Activated CD4-positive, alpha-beta T cell treated with anti-CD3 and anti-CD28 coated beads, Interleukin-2, amount 50 U/mL, for 1 hour (primary cell): ENCODE measurements at regions not wholly inside any gene's neighbourhood (a gene's known extent, or its start where the extent isn't known, plus 50 kb on each side); places are given as distances from the start of the nearest gene placed in this dataset.
"Not testable (repeated sequence)": the region's sequence is repeated elsewhere in the genome, so short reads cannot be mapped to it uniquely, and the experiment has no call there.

Experiments
- DNase-seq: peaks from one replicate; pipeline ENCODE4 v3.0.0-alpha.2; 2020

DNA sequence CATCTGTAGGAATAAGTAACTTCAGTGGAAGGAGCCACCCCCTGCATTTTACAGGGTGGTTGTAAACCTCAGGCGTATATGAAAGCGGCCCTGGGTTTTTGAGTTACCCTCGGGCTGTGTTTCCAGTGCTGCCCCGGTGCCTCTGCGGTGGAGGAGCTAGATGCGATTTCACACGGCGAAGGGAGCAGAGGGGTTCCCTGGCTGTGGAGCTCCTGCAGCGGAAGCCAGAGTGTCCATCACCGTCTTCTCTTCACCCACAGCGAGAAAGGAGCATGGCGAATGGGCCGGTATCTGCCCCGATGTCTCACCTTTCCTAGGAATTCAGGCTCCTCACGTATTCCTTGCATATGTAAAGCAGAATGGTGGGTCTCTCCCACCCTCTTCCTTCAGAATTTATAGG is 253.6 kb downstream of the THBS2 start:
- no peak for DNase-seq

DNA sequence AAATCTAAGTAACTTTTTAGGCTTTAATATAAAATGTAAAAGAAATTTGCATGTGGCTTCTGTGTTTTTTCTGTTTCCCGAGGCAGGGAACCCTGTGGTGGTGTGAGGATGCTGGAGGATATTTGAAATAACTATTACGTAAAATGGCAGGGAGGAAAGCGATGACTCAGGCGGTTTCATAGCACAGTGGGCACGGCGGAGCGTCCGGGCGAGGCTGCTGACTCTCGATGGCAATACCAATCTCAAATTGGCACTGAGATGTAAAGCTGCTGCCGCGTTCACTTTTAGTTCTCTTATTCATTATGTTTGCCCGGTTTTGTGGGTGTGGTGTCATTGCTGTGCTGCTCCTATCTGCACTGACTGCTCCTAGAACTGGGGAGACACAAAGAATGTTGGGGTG is 254.3 kb downstream of the THBS2 start:
- no peak for DNase-seq

DNA sequence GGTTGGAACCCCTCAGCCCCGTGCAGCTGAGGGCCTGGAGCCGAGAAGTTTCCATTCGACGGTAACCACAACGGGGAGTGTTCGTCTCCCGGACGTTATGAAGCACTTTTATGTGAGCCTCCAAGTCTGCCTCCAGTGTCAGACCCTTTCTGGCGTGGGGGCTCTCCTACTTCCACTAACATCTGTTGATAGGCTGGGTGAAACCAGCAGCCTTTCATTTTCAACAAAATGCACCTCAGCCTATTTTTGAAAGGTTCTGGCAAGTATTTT is 257.4 kb downstream of the THBS2 start:
- DNase-seq = no peak

DNA sequence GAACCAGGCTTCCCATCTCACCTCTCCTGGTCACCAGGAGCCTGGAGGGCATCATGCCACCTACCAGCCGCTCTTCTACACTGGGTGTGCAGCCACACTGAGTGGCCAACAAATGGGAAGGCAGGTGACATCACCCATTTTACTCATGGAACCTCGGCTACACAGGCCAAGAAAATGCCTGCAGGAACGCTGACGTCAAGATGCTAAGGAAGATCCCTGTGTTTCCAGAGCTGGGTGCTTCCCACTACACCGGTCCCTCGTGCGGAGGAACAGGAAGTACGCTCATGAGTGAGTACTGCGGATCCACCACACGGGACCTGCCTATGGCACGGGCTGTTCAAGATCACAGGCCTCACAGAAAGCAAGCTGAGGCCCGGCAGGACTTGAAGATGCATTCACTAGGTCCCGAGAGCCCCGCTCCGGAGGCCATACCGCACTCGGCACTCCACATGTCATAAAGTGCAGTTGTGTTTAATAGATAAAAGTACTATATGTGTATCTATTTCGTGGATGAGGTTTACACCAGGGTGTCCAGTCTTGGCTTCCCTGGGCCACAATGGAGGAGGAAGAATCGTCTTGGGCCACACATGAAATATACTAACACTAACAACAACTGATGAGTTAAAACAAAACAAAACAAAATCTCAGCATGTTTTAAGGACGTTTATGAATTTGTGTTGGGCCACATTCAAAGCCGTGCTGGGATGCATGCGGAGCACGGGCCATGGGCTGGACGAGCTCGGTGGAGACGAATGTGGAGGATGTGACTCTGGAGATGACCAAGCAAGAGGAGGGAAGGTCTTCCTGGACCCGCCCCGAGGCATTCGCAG is 257.9 kb downstream of the THBS2 start:
- DNase-seq = no peak

DNA sequence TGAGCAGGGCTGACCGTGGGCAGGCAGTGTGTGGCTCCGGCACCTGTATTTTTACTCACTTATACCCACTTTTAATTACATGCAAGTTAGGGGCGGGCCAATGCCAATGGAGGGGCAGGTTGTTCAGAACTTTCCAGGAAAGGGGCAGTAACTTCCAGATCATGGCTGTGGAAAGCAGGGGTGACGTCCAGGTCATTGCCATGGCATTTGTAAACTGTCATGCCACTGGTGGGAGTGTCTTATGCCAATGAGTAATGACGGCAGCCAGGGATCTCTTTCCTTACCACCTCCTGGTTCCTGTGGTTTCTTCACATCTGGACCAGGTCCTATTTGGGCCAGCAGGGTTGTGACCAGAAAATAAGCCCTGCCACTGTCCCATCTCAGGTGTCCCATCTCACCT is 258.7 kb downstream of the THBS2 start:
- no peak for DNase-seq

DNA sequence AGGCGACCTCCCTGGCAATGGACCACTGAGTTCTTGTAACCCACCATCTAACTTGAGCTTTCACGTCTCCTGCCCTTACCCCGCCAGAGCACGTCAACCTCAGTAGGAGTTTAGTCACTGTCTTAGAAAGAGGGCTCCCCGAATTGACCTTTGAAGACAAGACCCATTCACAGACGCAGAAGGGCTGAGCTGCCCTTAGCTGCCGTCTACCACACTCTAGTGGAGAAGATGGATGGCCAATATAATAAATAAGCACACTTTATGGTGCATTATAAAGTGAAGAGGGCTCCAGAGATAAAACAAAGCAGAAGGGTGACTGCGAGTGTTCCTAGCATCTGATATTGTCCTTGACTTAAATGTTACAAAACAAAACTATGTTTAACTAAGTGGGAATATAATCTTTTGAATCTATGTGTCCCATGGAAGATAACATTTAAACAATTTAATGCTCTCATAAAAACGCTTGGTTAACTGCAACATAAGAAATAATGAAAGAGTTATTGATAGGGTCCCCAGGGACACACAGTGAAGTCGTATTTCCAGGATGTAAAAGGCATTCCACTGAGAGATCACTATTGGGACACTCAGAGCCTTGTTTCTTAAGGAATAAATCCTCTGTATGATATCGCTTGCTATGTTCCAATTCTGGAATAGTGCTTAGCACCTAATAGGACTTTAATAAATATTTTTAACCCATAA is 261.1 kb downstream of the THBS2 start:
- DNase-seq = no peak

DNA sequence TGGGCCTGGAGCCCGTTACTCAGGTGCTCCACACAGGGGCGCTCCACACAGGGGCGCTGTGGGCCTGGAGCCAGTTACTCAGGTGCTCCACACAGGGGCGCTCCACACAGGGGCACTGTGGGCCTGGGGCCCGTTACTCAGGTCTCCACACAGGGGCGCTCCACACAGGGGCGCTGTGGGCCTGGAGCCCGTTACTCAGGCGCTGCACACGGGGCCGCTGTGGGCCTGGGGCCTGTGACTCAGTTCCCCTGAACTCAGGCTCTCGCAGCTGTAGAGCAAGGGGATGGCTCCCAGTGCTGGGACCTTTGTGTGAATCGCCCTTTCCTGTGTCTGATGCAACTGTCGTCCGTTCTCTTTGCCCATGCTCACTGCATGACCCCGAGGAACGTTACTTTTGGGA is 262.0 kb downstream of the THBS2 start:
- DNase-seq = not testable (repeated sequence)

DNA sequence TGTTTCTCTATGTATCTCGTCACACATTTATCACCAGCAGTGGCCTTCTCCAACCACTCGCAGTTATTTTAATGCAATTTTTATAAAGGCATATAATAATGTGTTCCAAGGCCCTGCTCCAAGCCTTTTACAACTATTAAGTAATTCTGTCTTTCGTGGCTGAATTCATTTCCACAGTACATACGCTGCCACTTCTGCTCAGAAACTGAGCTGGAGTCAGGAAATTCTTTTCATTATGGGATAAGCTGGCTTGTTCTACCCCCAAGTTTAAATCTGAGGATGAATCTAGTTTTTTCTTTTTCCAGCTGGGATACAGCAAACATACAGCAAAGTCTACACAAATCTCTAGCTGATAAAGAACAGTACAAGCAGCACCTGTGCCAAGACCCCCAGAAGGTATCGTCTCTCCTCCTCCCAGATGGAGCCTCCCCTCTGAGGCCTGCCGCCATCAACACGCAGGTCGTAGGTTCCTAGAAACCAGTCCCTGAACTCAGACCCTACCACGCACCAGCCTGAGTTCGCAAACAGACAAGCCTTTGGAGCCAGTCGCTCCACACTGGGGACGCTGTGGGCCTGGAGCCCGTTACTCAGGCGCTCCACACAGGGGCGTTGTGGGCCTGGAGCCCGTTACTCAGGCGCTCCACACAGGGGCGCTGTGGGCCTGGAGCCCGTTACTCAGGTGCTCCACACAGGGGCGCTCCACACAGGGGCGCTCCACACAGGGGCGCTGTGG is 263.5 kb downstream of the THBS2 start:
- DNase-seq = no peak

DNA sequence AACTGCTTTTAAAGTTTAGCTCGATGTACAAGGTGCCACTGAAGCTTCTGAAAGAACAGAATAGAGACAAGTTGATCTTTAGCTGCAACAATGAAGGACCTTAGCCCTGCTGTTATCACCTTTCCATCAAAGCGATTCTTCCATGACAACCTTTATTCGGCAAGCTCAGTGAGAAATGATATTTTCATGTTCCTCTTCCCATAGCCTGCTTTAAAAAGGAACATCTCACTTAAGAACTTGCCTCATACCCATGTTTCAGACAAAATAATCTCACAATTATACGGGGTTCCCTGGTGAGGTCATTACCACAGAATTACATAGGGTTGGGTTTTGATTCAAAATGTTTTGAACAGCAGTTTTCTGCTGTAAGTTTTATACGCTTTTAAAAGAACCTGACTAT is 264.2 kb downstream of the THBS2 start:
- DNase-seq = no peak

DNA sequence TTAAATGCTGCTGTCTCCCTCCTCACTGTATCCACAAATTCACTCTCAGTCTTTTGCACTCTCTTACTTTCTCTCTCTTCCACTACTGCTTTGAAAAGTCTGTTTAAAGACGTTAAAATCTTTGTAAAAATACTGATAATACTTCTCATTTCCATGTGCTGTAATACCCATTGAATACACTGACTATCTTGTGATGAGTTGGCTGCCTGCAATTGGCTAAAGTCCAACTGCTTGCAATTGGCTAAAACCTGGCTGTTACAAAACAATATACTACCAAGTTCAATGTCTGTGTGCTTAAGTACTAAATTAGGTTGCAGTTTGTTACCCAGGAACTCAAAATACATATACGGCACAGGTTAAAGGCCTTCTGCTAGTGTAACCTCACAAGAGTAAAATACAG is 264.8 kb downstream of the THBS2 start:
- no peak for DNase-seq

DNA sequence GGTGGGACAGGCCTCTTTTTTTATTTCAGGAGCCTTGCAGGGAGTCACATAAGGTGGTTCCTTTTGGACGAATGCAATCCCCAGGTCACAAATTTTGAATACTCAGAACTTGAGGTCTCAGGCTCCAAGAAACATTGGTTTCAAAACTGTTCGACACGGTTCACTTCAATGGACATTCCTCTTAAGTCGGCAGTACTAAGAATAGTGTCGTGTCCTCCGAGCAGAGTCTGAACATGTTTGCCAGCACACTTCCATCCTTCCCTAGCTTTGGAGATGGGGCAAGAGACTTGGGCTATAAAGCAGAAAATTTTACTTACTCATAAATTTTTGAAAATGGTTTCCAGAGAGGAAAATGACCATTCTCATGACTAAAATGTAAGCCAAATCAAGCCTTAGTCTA is 265.4 kb downstream of the THBS2 start:
- DNase-seq = no peak

DNA sequence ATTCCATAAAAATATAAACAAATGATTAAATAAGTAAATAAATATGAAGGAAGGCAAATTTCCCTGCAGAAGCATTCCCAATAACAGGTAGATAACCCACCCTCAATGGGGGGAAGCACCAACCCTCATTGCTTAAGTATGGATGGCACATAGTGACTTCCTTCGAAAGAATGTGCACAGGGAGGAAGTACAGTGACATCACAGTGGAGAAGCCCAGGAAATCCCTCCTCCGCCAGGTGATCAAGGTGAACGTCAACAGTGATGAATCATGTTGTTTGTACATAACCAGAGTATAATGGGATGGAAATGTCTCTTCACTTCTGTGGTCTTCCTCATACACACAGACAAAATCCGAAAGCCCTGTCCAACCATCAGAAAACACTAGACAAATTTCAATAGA is 267.9 kb downstream of the THBS2 start:
- DNase-seq = no peak

DNA sequence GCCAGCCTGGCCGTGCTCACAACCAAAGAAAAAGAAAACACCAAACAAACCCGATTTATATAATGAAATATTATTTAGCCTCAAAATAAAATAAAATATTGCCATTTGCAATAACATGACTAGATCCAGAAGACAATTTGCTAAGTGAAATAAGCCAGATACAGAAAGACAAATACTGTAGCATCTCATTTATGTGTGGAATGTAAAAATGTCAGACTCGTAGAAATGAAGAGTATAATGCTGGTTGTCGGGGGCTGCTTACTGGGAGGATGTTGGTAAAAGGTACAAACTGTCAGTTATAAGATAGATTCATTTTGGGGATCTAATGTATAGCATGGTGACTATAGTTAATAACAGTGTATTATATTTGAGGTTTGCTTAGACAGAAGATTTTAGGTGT is 269.7 kb downstream of the THBS2 start:
- DNase-seq = no peak

DNA sequence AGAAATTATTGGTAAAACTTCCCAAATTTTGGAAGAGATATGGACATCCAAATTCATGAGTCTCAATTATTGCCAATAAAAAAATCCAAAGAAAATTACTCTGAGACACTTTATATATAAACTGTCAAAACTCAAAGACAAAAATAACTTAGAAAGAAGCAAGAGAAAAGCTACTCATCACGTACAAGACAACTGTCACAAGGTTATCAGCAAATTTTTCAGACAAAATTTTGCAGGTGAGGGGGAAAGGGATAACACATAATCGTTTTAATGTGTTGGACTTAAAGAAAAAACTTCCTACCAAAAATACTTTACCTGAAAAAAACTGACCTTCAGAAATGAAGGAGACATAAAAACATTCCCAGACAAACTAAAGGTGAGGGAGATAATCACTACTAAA is 272.5 kb downstream of the THBS2 start:
- no peak for DNase-seq

DNA sequence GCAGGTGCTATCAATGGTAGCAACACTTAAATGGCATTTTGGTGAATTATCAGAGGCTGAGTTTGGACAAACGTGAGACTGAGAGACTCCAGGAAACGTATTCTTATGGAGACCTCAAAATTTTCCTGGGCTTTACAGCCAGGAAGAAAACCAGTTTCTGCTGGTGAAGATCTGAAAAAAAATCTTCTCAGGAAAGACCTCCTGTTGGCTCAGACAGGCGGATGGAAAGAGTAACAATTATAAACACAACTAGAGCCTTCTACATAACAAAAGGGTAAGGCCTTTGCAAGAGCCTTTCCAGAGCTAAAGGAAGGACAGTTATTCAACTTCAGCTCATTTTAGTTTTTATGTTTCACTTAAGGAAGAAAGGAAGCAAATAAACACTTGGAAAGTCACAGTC is 274.4 kb downstream of the THBS2 start:
- no peak for DNase-seq

DNA sequence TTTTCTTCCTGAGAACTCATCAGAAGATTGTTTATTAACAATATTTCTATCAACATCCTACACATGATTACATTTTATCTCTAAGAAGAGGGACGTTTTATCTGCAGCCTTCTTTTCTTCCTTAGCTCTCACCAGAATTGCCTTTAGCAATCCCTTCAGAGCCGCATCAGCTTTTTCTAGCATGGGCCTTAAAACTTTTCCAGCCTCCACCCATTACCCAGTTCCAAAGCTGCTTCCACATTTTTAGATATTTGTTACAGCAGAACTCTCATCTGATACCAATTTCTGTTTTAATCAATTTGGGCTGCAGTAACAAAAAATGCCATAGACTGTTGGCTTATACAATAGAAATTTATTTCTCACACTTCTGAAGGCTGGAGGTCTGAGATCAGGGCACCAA is 281.5 kb downstream of the THBS2 start:
- DNase-seq = no peak

DNA sequence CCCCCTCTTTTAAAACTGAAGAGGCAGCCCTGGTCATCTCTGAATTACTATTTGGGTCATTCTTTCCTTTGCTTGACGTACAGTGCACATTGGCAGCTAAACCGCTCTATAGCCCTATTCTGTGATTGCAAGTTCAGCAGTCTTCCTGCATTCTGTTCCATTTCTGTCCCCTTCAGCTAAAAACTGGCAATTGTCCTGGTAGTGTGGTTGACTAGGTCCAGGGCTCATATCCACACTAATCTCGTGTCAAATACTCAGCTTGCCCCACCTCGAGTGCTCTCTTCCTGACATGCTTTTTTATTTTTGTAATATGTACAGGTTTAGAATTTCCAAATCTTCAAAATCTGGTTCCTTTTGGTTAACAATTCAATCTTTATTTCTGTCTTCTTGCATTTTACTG is 282.1 kb downstream of the THBS2 start:
- no peak for DNase-seq

DNA sequence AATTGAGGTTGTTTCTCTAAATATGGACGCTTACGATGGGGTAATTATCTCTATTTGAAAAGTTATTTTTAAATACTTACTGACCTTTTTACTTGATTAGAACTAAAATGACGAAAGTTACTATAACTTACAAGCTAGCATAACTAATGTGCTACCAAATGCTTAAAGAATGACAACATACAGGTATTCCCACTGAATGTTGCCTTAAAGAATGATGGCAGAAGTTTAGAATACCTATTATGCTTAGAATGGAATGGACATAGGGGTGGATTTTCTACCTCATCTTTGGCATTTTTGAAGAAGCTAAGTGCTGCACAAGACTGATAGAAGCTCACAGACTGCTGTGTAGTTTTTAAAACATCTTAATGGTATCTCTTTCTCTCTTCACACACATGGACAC is 284.8 kb downstream of the THBS2 start:
- no peak for DNase-seq

DNA sequence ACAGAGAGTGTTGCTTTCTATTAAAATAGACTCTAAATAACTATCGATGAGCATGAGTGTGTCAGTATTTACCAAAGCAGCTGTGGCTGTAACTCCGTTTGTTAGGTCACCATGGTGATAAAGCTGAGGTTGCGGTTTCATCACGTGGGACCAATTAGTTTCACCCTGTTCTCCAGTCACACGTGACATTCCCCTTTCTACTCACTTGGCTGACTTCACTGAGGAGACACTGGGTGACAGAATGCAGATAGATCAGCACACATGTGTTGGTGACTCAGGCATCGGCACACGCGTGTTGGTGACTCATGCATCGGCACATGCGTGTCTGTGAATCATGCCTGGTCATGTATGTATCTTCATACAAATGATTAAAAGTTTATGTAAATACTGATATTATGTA is 285.4 kb downstream of the THBS2 start:
- no peak for DNase-seq

DNA sequence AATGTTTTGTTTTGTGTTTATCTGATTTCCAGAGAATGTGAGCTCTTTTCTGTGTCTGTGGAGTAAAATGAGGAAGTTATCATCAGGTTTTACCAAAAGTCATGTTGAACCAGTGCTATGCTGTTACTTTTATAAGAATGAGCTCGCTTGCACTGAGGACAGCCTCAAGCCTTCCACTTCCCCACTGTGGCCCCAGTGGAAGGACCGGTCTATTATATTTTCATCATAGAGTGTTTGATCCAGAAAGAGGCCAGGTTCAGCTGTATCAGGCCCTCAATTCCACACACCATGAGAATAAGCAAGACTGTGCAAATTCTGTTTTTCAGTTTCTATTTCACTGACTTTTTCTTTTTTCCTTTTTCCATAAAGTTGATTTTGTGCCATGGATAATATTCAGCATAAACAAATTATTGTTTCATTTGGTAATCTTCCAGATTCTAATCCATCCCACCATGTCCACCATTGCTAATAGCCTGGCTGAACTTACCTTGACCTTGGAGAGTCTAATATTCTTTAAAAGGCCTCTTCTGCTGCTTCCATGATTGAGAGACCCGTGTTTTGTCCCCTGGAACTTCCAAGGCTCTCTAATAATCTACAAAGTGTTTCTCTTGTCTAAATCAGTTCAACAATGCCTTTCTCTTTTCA is 286.2 kb downstream of the THBS2 start:
- DNase-seq = no peak

DNA sequence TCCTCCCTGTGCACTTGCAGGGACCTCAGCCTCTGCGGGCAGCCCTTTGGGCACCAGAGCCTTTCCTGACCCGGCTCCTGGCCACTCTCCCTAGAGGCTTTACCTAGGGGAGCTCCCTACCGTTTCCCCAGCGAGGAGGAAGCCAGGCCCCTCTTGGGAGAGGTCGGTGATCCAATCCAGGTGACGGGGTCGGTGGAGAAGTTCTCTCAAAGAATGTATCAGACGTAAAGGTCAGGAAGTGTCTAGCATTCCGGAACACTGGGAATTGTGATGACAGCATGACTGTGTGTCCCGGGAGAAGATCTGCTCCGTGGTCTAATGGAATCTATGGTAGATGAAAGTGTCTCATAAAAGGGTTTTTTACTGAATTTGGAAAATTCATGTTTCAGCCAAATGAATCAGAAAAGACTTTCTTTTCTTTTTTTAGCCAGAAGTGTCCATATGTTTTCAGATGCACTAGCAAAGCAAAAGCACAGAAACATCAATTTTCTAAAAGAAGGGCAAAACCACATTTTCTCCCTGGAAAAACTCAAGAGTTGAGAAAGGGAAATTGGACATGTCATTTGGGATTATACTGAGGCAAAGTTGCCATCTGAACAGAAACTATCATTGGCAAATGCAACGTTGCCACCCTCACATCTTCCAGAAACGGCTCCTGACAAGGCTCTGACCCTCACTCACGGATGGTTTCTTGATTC is 289.4 kb downstream of the THBS2 start:
- no peak for DNase-seq

DNA sequence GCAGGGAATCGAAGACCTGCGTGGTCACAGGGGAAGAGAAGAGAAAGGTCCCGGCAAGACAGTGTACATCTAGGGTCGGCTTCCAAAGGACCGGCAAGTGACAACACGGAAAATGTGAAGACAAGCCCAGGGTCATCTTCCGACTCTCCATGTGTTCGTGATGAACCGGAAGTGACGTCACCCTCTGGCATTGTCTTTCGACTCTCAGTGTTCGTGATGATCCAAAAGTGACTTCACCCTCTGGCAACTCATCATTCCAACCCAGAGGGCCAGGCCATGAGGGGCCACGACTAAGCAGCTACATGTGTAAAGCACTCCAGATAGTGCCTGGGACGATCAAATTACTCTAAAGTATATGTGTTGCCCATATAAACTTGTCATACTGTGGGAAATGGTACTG is 290.8 kb downstream of the THBS2 start:
- no peak for DNase-seq

DNA sequence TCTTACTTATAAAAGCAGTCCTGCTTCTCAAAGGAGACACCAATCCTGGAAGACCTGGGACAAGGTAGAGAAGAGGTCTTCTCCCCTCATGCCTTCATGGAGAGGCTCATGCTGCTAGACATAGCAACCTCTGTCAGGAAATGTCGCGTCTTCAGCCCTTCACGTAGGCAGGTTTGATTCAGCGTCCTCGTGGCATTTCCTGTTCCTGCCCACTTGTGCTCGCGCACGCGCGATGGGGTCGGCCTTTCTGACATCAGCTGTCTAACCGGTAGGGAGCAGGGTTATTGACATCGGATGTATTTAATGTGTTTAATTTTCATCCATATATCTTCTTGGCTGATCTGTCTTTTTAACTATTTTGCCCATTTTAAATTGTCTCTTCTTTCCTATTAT is 292.4 kb downstream of the THBS2 start:
- DNase-seq = no peak
